Neural progenitor cell (in vitro differentiated cells): ENCODE measurements at regions not wholly inside any gene's neighbourhood (a gene's known extent, or its start where the extent isn't known, plus 50 kb on each side); places are given as distances from the start of the nearest gene placed in this dataset.

ENCODE experiments used
- DNase-seq: peaks from one replicate; pipeline ENCODE4 v3.0.0-alpha.2; 2016; ENCODE audit warnings: low spot score
- H2AFZ ChIP-seq: fragments of 200-600 bp; sonication (generic); replicated peaks from 2 replicates; pipeline ENCODE4 v1.6.1; 2016; ENCODE audit warnings: antibody characterized with exemption
- H3F3A ChIP-seq: fragments of 200-600 bp; sonication (generic); 2 replicates; pipeline ENCODE4 v1.6.1; 2016; ENCODE audit warnings: antibody characterized with exemption, low read depth
- H3K27ac ChIP-seq: fragments of 200-600 bp; sonication (generic); 2 replicates; pipeline ENCODE4 v1.5.1; 2016; ENCODE audit warnings: mild to moderate bottlenecking
- H3K27me3 ChIP-seq: fragments of 200-600 bp; sonication (generic); 2 replicates; pipeline ENCODE4 v1.6.1; 2016; ENCODE audit warnings: mild to moderate bottlenecking, moderate library complexity
- H3K36me3 ChIP-seq: fragments of 200-600 bp; sonication (generic); 2 replicates; pipeline ENCODE4 v1.5.1; 2016
- H3K4me1 ChIP-seq: fragments of 200-600 bp; sonication (generic); 2 replicates; pipeline ENCODE4 v1.6.1; 2016; ENCODE audit warnings: mixed run types
- H3K4me2 ChIP-seq: fragments of 200-600 bp; sonication (generic); 2 replicates; pipeline ENCODE4 v1.6.1; 2016
- H3K4me3 ChIP-seq: fragments of 200-600 bp; sonication (generic); 2 replicates; pipeline ENCODE4 v1.5.1; 2016
- H3K79me2 ChIP-seq: fragments of 200-600 bp; sonication (generic); 2 replicates; pipeline ENCODE4 v1.6.1; 2016; ENCODE audit warnings: low read depth
- H3K9ac ChIP-seq: fragments of 200-600 bp; sonication (generic); 2 replicates; pipeline ENCODE4 v1.6.1; 2016
- H3K9me3 ChIP-seq: fragments of 200-600 bp; sonication (generic); 2 replicates; pipeline ENCODE4 v1.5.1; 2016; ENCODE audit warnings: low read depth
- H4K20me1 ChIP-seq: fragments of 200-600 bp; sonication (generic); 2 replicates; pipeline ENCODE4 v1.6.1; 2016; ENCODE audit warnings: low read depth
- H3K27ac Mint-ChIP-seq: 3 replicates; pipeline ENCODE4 v1.8.0; 2021; ENCODE audit warnings: mixed read lengths
- H3K27me3 Mint-ChIP-seq: 2 replicates; pipeline ENCODE4 v1.8.0; 2022; ENCODE audit warnings: low read depth, mild to moderate bottlenecking, inconsistent platforms, moderate library complexity, mixed read lengths; ENCODE audit not compliant: insufficient read depth
- H3K36me3 Mint-ChIP-seq: 3 replicates; pipeline ENCODE4 v1.8.0; 2021; ENCODE audit warnings: mixed read lengths
- H3K4me1 Mint-ChIP-seq: 3 replicates; pipeline ENCODE4 v1.8.0; 2021; ENCODE audit warnings: mixed read lengths
- H3K4me3 Mint-ChIP-seq: 3 replicates; pipeline ENCODE4 v1.8.0; 2021; ENCODE audit warnings: mild to moderate bottlenecking, moderate library complexity, mixed read lengths
- H3K9me3 Mint-ChIP-seq: 3 replicates; pipeline ENCODE4 v1.8.0; 2020; ENCODE audit warnings: mixed read lengths
- EZH2 ChIP-seq: fragments of 200-600 bp; sonication (generic); IDR thresholded peaks from 2 replicates; pipeline ENCODE4 v1.6.1; 2017; ENCODE audit warnings: antibody characterized with exemption, mild to moderate bottlenecking, moderate library complexity
- EZH2phosphoT487 ChIP-seq: fragments of 200-600 bp; sonication (generic); IDR thresholded peaks from 2 replicates; pipeline ENCODE4 v1.6.1; 2017; ENCODE audit warnings: antibody characterized with exemption
- TF ChIP-seq, protein P1 (sequence below): fragments of 200-600 bp; sonication (generic); IDR thresholded peaks from 2 replicates; pipeline ENCODE4 v1.5.1; 2017; ENCODE audit warnings: antibody characterized with exemption, mild to moderate bottlenecking

DNA sequence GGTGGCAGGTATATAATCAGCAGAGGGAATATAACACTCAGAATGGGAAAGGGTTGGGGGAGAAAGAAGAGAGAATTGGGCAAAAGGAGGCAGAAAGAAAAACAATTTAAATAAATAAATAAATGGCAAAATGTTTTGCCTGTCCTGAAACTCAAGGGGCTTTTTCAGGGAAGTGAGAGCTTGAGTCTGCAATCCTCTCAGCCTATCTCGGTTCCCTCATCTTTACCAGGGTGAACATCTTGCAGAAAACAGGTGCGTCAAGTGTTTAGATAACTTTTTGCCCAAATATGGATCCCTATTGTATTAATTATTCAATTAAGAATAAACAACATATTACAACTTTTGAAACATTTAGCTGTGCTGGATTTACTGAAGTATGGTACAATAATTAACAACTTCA is 343.0 kb upstream of the EDIL3 start:
- Mint-ChIP-seq H3K4me3 (no peak overlapping the region), H3K27me3 (no peaks in the 10 kb centered on the region), H3K4me1 (peaks cover 3% of the 10 kb centered on the region), H3K27ac (no peak overlapping the region), H3K36me3 (no peaks in the 10 kb centered on the region), H3K9me3 (no peaks in the 10 kb centered on the region)
- Histone ChIP-seq H3K4me2 (no peak overlapping the region), H3K9me3 (no peaks in the 10 kb centered on the region), H2AFZ (no peak overlapping the region), H3K9ac (no peak overlapping the region), H3K4me3 (no peak overlapping the region), H3K79me2 (no peaks in the 10 kb centered on the region), H3K4me1 (no peaks in the 10 kb centered on the region), H3F3A (no peaks in the 10 kb centered on the region), H3K36me3 (no peaks in the 10 kb centered on the region), H4K20me1 (no peaks in the 10 kb centered on the region), H3K27ac (no peak overlapping the region), H3K27me3 (no peaks in the 10 kb centered on the region)
- TF ChIP-seq EZH2 (no peak), EZH2phosphoT487 (no peak)
- TF ChIP-seq, protein P1, sequence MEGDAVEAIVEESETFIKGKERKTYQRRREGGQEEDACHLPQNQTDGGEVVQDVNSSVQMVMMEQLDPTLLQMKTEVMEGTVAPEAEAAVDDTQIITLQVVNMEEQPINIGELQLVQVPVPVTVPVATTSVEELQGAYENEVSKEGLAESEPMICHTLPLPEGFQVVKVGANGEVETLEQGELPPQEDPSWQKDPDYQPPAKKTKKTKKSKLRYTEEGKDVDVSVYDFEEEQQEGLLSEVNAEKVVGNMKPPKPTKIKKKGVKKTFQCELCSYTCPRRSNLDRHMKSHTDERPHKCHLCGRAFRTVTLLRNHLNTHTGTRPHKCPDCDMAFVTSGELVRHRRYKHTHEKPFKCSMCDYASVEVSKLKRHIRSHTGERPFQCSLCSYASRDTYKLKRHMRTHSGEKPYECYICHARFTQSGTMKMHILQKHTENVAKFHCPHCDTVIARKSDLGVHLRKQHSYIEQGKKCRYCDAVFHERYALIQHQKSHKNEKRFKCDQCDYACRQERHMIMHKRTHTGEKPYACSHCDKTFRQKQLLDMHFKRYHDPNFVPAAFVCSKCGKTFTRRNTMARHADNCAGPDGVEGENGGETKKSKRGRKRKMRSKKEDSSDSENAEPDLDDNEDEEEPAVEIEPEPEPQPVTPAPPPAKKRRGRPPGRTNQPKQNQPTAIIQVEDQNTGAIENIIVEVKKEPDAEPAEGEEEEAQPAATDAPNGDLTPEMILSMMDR, result no peak
- DNase-seq, result no peak

- Histone ChIP-seq H3K27ac (no peak overlapping the region), H3K79me2 (no peaks in the 10 kb centered on the region), H3K4me2 (no peak overlapping the region), H3K27me3 (no peaks in the 10 kb centered on the region), H3K4me3 (no peak overlapping the region), H3K4me1 (no peaks in the 10 kb centered on the region), H2AFZ (no peak overlapping the region), H3K9ac (no peak overlapping the region), H3K36me3 (no peaks in the 10 kb centered on the region), H3K9me3 (no peaks in the 10 kb centered on the region), H3F3A (no peaks in the 10 kb centered on the region), H4K20me1 (no peaks in the 10 kb centered on the region)
- Mint-ChIP-seq H3K27ac (no peak overlapping the region), H3K4me1 (peaks cover 3% of the 10 kb centered on the region), H3K9me3 (no peaks in the 10 kb centered on the region), H3K36me3 (no peaks in the 10 kb centered on the region), H3K27me3 (no peaks in the 10 kb centered on the region), H3K4me3 (no peak overlapping the region)
- no peak for DNase-seq
- TF ChIP-seq EZH2 (no peak), EZH2phosphoT487 (no peak)
Observed at GRCh38 chr5:84725946-84726570, 341.4 kb upstream of the EDIL3 start.

- H3K79me2 ChIP-seq, result no peaks in the 10 kb centered on the region
- Mint-ChIP-seq H3K27me3 (no peaks in the 10 kb centered on the region), H3K9me3 (no peaks in the 10 kb centered on the region), H3K4me1 (peaks cover 3% of the 10 kb centered on the region), H3K36me3 (no peaks in the 10 kb centered on the region), H3K27ac (no peak overlapping the region), H3K4me3 (no peak overlapping the region)
- no peaks in the 10 kb centered on the region for H3K36me3 ChIP-seq
- no peaks in the 10 kb centered on the region for H3K4me1 ChIP-seq
- H3K9ac ChIP-seq, result no peak overlapping the region
- no peak for DNase-seq
- H3F3A ChIP-seq, result no peaks in the 10 kb centered on the region
- H3K27ac ChIP-seq, result no peak overlapping the region
- TF ChIP-seq EZH2 (no peak), EZH2phosphoT487 (no peak)
- TF ChIP-seq, protein P1, result no peak
- H3K4me2 ChIP-seq, result no peak overlapping the region
- H3K9me3 ChIP-seq, result no peaks in the 10 kb centered on the region
- no peak overlapping the region for H3K4me3 ChIP-seq
- no peaks in the 10 kb centered on the region for H3K27me3 ChIP-seq
- H2AFZ ChIP-seq, result no peak overlapping the region
- H4K20me1 ChIP-seq, result no peaks in the 10 kb centered on the region
Observed at GRCh38 chr5:84724683-84725082, 340.0 kb upstream of the EDIL3 start.

- no peaks in the 10 kb centered on the region for H3K36me3 ChIP-seq
- H3K4me2 ChIP-seq, result no peak overlapping the region
- no peaks in the 10 kb centered on the region for H3F3A ChIP-seq
- H3K4me1 ChIP-seq, result no peaks in the 10 kb centered on the region
- no peaks in the 10 kb centered on the region for H3K79me2 ChIP-seq
- no peaks in the 10 kb centered on the region for H3K9me3 ChIP-seq
- Mint-ChIP-seq H3K27me3 (no peaks in the 10 kb centered on the region), H3K36me3 (no peaks in the 10 kb centered on the region), H3K4me3 (no peak overlapping the region), H3K27ac (no peak overlapping the region), H3K4me1 (peaks cover 3% of the 10 kb centered on the region), H3K9me3 (peaks cover 3% of the 10 kb centered on the region)
- H3K9ac ChIP-seq, result no peak overlapping the region
- H3K4me3 ChIP-seq, result no peak overlapping the region
- no peak overlapping the region for H3K27ac ChIP-seq
- TF ChIP-seq EZH2phosphoT487 (no peak), EZH2 (no peak)
- TF ChIP-seq, protein P1, result no peak
- H2AFZ ChIP-seq, result no peak overlapping the region
- H3K27me3 ChIP-seq, result no peaks in the 10 kb centered on the region
- no peaks in the 10 kb centered on the region for H4K20me1 ChIP-seq
- DNase-seq, result no peak
Observed at GRCh38 chr5:84724181-84724580, 339.5 kb upstream of the EDIL3 start.
